ENCODE measurements at regions not wholly inside any gene's neighbourhood (a gene's known extent, or its start where the extent isn't known, plus 50 kb on each side); places are given as distances from the start of the nearest gene placed in this dataset.
"Not testable (repeated sequence)": the region's sequence is repeated elsewhere in the genome, so short reads cannot be mapped to it uniquely, and the experiment has no call there.

DNA sequence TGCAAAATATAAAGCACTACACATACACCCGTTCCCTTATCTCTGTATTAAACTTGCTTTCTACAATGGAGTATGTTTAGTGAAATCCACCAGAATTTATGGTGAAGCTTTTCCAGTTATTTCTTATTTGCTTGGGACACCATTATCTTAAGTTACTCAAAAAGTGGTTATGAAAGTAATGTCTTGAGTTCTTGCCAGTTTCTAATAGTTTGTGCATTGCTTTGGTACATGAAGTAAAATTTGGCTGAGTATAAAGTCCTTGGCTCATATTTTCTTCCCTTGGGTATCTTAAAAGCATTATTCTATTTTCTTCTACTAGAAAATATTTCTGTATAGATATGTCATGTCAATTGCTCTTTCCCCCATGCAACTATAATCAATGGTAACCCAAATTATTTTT is 85.2 kb downstream of the POLR1F start:
- no peak for DNase-seq (ENCODE audit: low spot score)

- no peak for DNase-seq (ENCODE audit: low spot score)
Observed at GRCh38 chr7:19621740-19622139, 87.1 kb downstream of the POLR1F start.

DNA sequence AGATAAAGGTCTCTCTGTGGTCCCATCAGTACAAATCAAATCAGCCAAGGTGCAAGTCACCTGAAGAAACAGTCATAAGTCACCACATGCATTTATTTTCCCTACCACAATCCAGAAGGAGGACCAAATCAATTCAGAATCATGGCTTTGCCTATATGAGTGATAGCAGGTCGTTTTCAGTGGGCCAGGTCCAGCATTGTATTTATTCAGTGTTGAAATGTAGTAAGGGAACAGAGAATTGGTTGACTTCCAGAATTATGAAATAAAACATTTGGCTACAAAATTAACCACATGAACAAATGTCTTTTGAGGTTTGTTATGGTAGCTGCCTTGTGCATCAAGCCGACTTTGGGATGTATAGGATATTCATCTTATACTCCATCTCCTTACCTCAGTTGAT is 88.4 kb downstream of the POLR1F start:
- no peak for DNase-seq (ENCODE audit: low spot score)

DNA sequence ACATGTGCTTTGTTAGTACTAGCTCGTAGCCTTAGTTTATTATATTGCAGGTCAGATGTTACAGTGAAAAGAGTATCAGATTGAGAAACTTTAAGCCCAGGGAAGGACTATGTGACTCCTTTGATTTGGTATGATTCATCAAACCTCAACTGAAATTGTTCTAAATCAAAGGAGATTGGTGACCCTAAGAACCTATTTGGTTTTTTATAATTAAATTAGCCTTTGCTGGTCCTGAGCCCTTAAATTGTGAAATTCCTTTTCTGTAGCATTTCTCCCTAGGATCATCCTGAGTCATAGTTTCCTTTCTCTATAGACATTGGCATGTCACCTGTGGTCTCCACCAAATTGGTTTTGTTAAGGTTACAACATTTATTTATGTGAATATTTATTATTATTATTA is 89.7 kb downstream of the POLR1F start:
- no peak for DNase-seq (ENCODE audit: low spot score)

GRCh38 chr7:19617901-19618300 is 90.9 kb downstream of the POLR1F start:
- no peak for DNase-seq (ENCODE audit: low spot score)

- DNase-seq (ENCODE audit: low spot score) = no peak
Observed at GRCh38 chr7:19610194-19610943, 98.5 kb downstream of the POLR1F start.

DNA sequence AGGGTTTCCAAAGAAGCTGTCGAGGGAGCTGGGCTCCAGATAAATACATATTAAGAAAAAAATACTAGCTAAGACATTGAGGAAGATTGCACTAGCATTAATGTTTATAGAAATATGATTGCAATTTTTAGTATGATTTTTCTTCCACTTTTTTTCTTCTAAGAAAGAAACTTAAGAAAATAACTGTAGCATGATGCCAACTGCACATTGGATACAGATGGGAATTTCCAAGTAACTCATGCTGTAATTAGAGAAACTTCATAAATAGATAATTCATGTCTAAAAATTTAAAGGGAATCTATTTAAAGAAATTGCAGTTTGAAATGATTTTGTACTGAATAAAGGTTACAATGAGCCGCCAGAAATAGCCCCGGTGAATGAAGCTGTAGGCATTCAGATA is 119.4 kb downstream of the POLR1F start:
- DNase-seq (ENCODE audit: low spot score) = no peak

DNA sequence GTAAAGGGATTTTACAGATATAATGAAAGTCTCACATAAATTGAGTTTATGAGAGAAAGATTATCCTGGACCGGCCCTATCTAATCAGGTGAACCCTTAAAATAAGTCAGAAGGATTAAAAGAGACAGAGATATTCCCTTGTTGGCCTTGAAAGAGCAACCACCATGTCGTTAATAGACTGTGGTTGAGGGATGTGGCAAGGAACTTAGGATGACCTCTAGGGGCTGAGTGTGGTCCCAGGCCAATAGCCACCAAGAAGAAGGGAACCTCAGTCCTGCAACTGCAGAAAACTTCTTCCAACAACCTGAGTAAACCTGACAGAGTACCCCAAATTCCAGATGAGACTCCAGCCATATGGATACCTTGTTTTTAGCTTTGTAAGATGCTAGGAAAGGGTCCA is 121.5 kb downstream of the POLR1F start:
- no peak for DNase-seq (ENCODE audit: low spot score)

GRCh38 chr7:19585761-19586160 is 123.1 kb downstream of the POLR1F start:
- no peak for DNase-seq (ENCODE audit: low spot score)

- no peak for DNase-seq (ENCODE audit: low spot score)
Observed at GRCh38 chr7:19575909-19576557, 132.8 kb downstream of the POLR1F start.

DNA sequence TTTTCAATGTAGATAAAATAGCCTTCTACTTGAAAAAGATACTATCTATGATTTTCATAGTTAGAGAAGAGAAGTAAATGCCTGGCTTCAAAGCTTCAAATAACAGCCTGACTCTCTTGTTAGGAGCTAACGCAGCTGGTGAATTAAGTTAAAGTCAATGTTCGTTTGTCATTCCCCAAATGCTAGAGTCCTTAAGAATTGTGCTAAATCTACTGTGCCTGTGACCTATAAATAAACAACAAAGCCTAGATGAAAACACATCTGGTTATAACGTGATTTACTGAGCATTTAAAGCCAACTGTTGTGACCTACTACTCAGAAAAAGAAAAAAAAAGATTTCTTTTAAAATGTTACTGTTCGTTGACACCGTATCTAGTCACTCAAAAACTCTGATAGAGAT is 134.7 kb downstream of the POLR1F start:
- no peak for DNase-seq (ENCODE audit: low spot score)

DNA sequence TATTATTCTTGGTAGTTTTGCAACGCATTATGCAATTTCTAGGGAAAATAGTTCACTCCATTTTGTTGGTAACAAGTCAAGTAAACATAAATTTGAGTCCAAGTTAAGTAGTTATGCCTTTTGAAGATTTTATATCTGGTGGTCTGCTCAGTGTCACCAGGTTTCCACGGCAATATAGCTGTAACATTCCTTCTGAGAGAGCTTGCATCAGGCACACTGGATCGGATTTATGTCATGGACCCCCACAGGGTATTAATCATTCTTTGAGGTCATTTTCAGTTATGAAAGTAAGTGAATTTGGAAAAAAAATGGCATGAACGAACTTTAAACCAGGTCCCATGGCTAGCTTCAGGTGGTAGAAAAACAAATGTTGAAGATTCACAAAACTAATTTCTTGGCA is 136.3 kb downstream of the POLR1F start:
- DNase-seq (ENCODE audit: low spot score) = no peak

DNA sequence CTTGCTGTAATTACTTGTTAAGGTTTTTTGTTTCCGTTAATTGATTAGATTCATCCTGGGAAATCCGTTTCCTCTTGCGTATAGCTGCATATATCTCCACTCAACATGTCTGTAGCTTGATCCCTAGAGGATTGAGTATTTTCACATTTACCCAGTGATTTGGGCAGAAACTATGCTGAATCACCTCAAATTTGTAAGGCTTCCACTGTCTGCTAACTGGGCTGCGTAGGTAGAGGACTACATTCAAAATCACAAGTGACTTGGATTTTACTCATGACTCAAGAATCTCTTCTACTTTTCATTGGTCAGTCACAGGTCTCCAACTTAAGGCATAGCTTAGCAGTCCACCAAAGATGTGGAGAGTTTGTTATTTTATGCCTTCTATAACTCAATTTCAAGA is 141.8 kb downstream of the POLR1F start:
- DNase-seq (ENCODE audit: low spot score) = no peak

DNA sequence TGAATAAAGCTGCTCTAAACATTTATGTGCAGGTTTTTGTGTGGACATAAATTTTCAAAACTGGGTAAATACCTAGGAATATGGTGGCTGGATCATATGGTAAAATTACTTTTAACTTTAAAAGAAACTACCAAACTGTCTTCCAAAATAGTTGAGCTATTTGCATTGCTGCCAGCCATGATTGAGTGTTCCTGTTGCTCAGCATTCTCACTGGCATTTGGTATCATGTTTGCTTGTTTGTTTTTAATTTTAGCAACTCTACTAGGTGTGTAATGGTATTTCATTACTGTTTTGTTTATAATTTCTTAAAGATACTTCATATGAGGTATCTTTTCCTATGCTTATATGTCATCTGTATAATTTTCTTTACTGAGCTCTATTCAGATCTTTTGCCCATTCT is 143.2 kb downstream of the POLR1F start:
- no peak for DNase-seq (ENCODE audit: low spot score)

DNA sequence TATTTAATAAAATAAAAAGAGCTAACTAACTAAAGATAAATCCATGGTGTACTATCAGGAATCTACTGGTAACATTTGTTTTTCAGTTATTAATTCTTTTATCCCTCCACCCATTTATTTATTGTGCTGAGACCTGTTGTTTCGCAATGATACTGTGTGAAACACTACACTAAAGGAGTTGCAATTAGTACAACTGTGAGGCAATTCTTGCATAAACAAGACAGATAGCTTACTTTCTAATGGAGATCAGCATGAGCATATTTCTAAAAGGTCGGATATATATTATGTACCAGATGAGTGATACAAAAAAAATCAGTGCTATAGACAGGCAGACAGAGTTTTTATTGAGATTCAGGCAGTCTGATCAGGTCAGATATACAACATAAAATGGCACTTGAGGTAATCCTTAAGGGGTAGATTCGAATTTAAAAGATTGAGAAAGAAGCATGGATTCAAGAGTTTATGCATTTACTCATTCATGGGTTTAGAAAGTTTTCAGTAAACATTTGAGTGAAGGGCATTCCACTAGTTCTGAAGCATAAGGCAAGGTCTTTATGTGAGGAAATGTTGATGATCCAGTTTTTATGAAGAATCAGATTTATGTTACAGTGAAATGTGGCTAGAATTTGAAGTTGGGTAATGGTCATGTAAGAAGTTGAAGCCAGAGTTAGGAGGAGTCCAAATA is 147.6 kb downstream of the POLR1F start:
- DNase-seq (ENCODE audit: low spot score) = no peak

DNA sequence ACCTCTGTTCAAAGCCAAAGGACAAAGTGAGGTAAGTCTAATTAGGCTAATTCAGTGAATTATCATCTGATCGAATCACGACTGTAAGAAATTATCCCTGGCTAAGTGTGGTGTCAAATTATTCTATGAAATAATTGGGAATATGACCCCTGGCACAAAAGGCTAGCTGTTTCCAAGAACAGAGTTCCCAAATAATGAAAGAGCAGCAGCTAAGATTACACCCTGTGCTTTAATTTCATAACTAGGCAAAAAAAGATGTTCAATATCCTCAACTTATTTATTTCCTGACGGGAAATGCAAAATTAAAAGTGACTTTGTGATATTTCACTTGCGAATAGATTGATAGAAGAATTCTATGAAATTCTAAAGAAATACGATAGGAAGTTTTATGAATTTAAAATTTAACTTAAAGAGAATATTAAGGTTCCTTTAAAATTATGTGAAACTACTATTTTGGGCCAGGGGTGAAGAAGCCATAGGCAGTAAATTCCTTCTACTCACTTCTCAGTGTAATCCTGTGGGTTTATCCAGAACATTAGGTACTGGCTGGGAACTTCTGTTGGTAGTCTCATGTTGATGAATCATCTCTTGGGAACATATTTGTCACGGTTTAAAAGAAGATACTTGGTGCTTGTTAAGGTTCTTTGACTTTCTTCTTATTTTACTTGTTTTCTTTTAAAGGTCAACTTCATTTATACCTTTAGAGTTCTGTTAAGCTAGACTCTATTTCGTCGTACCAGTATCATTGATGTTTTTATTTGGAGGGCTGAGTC is 148.5 kb downstream of the POLR1F start:
- no peak for DNase-seq (ENCODE audit: low spot score)

- no peak for DNase-seq (ENCODE audit: low spot score)
Observed at GRCh38 chr7:19558527-19558926, 150.3 kb downstream of the POLR1F start.

- no peak for DNase-seq (ENCODE audit: low spot score)
Observed at GRCh38 chr7:19557726-19558465, 150.9 kb downstream of the POLR1F start.

DNA sequence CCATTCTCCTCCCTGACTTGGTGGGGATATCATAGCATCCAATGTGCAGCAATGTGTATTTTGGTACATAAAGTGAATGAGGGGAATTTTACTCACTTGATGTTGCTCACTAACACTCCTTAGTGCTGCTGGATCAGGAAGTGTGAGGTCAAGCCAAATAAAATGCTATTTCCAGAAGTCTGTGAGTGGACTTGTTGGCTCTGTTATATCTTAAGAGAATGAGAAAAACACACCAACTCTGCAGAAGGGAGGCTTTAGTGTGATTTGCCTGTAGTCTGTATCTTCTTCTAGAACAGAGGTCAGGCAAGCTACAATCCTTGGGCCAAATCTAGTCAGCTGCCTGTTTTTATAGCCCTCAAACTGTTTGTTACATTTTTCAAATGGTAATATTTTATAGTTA is 154.3 kb downstream of the POLR1F start:
- no peak for DNase-seq (ENCODE audit: low spot score)

DNA sequence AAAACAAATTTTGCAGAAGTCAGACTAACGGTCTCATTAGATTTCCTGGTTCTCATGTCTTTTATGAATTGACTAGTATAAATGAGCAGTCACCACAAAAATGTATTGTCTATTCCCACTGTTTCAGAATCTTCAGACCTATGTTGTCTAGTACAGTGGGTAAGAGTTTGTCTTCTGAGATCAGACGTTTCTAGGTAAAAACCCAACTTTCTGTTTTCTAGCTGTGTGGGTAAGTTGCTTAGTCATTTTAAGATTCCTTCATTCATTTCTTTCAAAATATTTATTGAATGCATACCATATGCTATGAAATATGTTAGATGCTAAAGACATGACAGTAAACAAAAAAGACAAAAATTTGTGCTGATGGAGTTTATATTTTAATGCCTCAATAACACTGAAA is 156.3 kb downstream of the POLR1F start:
- peak; percentile 19 for DNase-seq (ENCODE audit: low spot score)

DNA sequence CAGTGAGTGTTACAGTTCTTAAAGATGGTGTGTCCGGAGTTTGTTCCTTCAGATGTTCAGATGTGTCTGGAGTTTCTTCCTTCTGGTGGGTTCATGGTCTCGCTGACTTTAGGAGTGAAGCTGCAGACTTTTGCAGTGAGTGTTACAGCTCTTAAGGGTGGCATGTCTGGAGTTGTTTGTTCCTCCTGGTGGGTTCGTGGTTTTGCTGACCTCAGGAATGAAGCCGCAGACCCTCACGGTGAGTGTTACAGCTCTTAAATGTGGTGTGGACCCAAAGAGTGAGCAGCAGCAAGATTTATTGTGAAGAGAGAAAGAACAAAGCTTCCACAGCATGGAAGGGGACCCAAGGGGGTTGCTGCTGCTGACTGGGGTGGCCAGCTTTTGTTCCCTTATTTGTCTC is 159.6 kb downstream of the POLR1F start:
- not testable (repeated sequence) for DNase-seq (ENCODE audit: low spot score)

DNA sequence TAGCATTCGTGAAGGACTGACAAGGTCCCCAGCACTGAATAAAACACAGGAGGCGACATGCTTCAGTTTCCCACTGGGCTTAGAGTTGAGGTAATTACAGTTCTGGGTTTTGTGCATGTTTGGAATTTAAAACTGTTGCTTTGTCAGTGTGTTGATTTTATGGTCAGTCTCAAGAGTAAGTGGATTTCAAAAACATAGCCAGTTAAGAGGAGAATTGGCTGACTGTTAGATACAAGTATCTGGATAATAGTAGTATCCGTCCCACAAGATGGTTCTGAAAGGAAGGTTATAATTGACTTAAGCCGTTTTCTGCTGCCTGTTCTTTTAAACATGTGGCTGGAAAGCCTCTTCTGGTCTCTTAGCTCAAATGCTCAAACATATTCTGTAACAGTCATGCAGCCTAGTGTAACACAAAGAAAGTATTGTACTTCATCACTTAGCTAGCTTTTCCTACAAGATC is 170.9 kb downstream of the POLR1F start:
- DNase-seq (ENCODE audit: low spot score) = no peak

Measured in activated CD4-positive, alpha-beta T cell treated with anti-CD3 and anti-CD28 coated beads, Interleukin-2, Interleukin-4, amounts not matched to agents 100 ng/mL and 50 ng/mL, durations not matched to agents 16 hours and 8 hours (primary cell).